Parathyroid adenoma (tissue), 2 donors: ENCODE measurements at regions not wholly inside any gene's neighbourhood (a gene's known extent, or its start where the extent isn't known, plus 50 kb on each side); places are given as distances from the start of the nearest gene placed in this dataset.

Experiments
- H2AFZ ChIP-seq: fragments of 300-600 bp; sonication (generic); one replicate; pipeline ENCODE4 v1.7.0; 2017; ENCODE audit warnings: antibody characterized with exemption, mild to moderate bottlenecking
- H3K27ac ChIP-seq: fragments of 300-600 bp; sonication (generic); one replicate; pipeline ENCODE4 v1.7.0; 2017
- H3K27me3 ChIP-seq: fragments of 300-600 bp; sonication (generic); one replicate; pipeline ENCODE4 v1.7.0; 2017; ENCODE audit warnings: low read length; ENCODE audit not compliant: control insufficient read depth, insufficient read depth
- H3K36me3 ChIP-seq: fragments of 300-600 bp; sonication (generic); one replicate; pipeline ENCODE4 v1.7.0; 2017; ENCODE audit warnings: low read length; ENCODE audit not compliant: control insufficient read depth, insufficient read depth
- H3K4me1 ChIP-seq: fragments of 300-600 bp; sonication (generic); one replicate; pipeline ENCODE4 v1.7.0; 2017; ENCODE audit warnings: control low read depth
- H3K4me2 ChIP-seq: fragments of 300-600 bp; sonication (generic); one replicate; pipeline ENCODE4 v1.7.0; 2017; ENCODE audit warnings: low read length
- H3K4me3 ChIP-seq: fragments of 300-600 bp; sonication (generic); one replicate; pipeline ENCODE4 v1.7.0; 2017; ENCODE audit warnings: low read depth, low read length
- H3K79me2 ChIP-seq: fragments of 300-600 bp; sonication (generic); one replicate; pipeline ENCODE4 v1.7.0; 2017; ENCODE audit warnings: control low read depth
- H3K9ac ChIP-seq: fragments of 300-600 bp; sonication (generic); one replicate; pipeline ENCODE4 v1.7.0; 2017; ENCODE audit warnings: mild to moderate bottlenecking
- H3K9me3 ChIP-seq: fragments of 300-600 bp; sonication (generic); one replicate; pipeline ENCODE4 v1.7.0; 2017; ENCODE audit warnings: low read length; ENCODE audit not compliant: control insufficient read depth
- TF ChIP-seq, protein P1 (sequence below): fragments of 300-600 bp; sonication (generic); IDR thresholded peaks from one replicate; pipeline ENCODE4 v1.7.0; 2017; ENCODE audit warnings: antibody characterized with exemption, mild to moderate bottlenecking
- donor health status: primary hyperparathyroidism.

DNA sequence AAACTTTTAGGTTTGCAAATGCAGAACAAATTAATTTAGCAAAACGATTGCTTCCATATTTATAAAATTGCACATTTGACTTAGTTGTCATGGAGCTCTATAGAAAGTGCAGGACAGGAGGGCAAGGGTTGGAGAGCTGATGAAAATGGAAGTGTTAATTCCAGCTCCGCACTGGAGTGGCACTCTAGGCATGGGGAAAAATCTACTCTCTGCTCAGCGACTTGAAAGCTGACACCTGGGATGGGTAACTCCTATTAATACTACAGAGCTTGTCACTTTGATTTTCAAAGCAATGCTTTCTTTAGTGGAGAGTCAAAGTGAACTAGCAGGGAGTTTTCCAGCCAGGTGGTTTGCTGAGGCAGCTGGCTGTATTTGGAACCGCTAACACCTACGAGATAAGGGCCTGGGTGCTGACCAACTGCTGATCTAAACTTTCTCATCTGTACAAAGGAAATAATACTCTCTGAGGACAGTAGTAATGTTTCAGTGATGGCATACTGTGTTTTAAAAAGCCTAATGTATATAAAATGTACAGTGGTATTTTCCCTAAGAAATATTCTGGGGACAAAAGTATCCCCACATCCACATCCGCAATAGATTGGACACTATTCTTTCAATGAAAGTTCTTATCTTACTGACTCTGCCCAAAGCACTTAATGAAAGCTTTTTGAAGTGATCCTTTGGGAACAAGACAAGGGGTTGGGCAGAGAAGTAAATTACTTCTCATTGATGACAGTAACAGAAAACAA is 444.3 kb downstream of the GPAM start:
- no peak overlapping the region for H3K4me2 ChIP-seq
- no peak overlapping the region for H3K4me3 ChIP-seq
- H3K9ac ChIP-seq = no peak overlapping the region
- no peaks in the 10 kb centered on the region for H3K79me2 ChIP-seq
- no peak overlapping the region for H3K27ac ChIP-seq
- H2AFZ ChIP-seq = no peak overlapping the region
- H3K9me3 ChIP-seq = no peaks in the 10 kb centered on the region
- TF ChIP-seq, protein P1, sequence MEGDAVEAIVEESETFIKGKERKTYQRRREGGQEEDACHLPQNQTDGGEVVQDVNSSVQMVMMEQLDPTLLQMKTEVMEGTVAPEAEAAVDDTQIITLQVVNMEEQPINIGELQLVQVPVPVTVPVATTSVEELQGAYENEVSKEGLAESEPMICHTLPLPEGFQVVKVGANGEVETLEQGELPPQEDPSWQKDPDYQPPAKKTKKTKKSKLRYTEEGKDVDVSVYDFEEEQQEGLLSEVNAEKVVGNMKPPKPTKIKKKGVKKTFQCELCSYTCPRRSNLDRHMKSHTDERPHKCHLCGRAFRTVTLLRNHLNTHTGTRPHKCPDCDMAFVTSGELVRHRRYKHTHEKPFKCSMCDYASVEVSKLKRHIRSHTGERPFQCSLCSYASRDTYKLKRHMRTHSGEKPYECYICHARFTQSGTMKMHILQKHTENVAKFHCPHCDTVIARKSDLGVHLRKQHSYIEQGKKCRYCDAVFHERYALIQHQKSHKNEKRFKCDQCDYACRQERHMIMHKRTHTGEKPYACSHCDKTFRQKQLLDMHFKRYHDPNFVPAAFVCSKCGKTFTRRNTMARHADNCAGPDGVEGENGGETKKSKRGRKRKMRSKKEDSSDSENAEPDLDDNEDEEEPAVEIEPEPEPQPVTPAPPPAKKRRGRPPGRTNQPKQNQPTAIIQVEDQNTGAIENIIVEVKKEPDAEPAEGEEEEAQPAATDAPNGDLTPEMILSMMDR = no peak
- H3K4me1 ChIP-seq = no peaks in the 10 kb centered on the region
- H3K36me3 ChIP-seq = no peaks in the 10 kb centered on the region
- no peaks in the 10 kb centered on the region for H3K27me3 ChIP-seq

DNA sequence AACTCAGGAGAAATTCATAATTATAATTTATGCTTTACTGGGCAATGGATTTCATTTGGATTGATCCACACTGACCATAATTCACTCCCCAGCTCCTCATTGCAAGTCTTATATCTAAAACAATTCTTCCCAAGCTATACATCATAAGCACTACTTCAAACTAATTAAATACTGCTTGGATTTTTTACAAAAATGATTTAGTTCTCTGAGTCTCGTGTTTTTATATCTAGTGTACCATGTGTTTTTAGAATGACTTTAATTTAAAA is 443.8 kb downstream of the GPAM start:
- no peak overlapping the region for H3K4me3 ChIP-seq
- H3K4me1 ChIP-seq = no peaks in the 10 kb centered on the region
- TF ChIP-seq, protein P1 = no peak
- H3K9ac ChIP-seq = no peak overlapping the region
- no peak overlapping the region for H3K27ac ChIP-seq
- H3K36me3 ChIP-seq = no peaks in the 10 kb centered on the region
- H3K27me3 ChIP-seq = no peaks in the 10 kb centered on the region
- no peak overlapping the region for H3K4me2 ChIP-seq
- no peak overlapping the region for H2AFZ ChIP-seq
- no peaks in the 10 kb centered on the region for H3K79me2 ChIP-seq
- H3K9me3 ChIP-seq = no peaks in the 10 kb centered on the region

DNA sequence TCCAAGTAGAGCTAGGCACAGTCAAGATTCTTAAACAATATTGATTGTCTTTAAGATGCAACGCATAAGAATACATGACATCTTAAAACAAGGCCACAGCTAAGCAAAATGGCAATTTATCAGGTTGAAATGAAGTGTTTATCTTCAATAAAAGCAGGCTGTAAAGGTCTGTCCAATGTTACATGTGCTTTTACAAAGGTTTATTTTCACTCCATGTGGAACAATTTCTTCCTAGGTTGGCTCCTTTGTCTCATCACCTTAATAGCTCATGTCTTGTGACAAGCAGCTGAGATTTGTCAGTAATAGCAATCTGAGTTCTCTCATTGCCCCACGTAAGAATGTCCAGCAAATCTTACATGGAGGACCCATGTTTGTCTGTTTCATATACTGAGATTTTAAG is 437.6 kb downstream of the GPAM start:
- Histone ChIP-seq H3K27me3 (no peaks in the 10 kb centered on the region), H3K9me3 (no peaks in the 10 kb centered on the region), H3K9ac (no peak overlapping the region), H3K27ac (no peak overlapping the region), H3K4me2 (no peak overlapping the region), H3K4me1 (no peaks in the 10 kb centered on the region), H3K4me3 (no peak overlapping the region), H3K36me3 (no peaks in the 10 kb centered on the region), H2AFZ (no peak overlapping the region), H3K79me2 (no peaks in the 10 kb centered on the region)
- TF ChIP-seq, protein P1 = no peak

DNA sequence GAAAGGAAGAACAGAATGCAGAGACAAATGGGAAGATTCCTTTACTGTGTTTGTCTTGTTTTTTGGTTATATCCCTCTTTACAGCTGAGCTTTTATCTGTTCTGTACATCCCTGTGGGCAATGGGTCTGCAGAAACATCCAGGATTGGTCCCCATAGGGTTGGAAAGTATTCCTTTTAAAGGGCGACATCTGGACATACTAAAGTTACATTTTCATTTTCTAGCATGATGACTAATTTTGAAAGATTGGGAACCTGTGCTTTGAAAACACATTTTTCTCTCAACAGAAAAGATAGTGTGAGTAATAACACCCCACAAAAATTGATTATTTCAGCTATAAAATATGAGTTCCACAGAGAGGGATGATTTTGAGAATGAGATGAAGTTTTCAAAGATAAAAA is 435.8 kb downstream of the GPAM start:
- Histone ChIP-seq H3K79me2 (no peaks in the 10 kb centered on the region), H3K27ac (no peak overlapping the region), H2AFZ (no peak overlapping the region), H3K4me1 (no peaks in the 10 kb centered on the region), H3K9ac (no peak overlapping the region), H3K4me2 (no peak overlapping the region), H3K9me3 (no peaks in the 10 kb centered on the region), H3K36me3 (no peaks in the 10 kb centered on the region), H3K4me3 (no peak overlapping the region), H3K27me3 (no peaks in the 10 kb centered on the region)
- TF ChIP-seq, protein P1 = no peak

DNA sequence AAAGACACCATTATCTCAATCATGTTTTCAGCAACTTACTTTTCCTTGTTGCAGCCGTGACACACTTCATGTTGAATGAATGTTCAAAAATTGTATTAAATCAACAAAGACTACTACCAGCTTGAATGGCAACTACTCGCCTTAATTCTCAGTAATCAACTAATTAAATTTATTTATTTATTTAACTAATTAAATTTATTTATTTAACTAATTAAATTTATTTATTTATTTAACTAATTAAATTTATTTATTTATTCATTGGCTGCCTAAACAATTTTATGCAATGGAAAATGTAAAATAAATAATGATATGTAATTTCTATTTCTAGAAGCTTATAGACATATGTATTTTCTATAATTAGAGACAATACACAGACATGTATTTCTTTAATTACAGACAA is 435.4 kb downstream of the GPAM start:
- Histone ChIP-seq H3K9me3 (no peaks in the 10 kb centered on the region), H3K4me1 (no peaks in the 10 kb centered on the region), H3K36me3 (no peaks in the 10 kb centered on the region), H2AFZ (no peak overlapping the region), H3K79me2 (no peaks in the 10 kb centered on the region), H3K9ac (no peak overlapping the region), H3K4me3 (no peak overlapping the region), H3K27ac (no peak overlapping the region), H3K4me2 (no peak overlapping the region), H3K27me3 (no peaks in the 10 kb centered on the region)
- TF ChIP-seq, protein P1 = no peak
